GM21447 (cell line): ENCODE measurements at regions not wholly inside any gene's neighbourhood (a gene's known extent, or its start where the extent isn't known, plus 50 kb on each side); places are given as distances from the start of the nearest gene placed in this dataset.
"Not testable (repeated sequence)": the region's sequence is repeated elsewhere in the genome, so short reads cannot be mapped to it uniquely, and the experiment has no call there.

ENCODE experiments used
- ATAC-seq: cut with Tn5 transposase; IDR thresholded peaks from one replicate; pipeline ENCODE4 v1.9.1; 2021; ENCODE audit not compliant: unreplicated experiment

GRCh38 chrY:18599606-18600005 is 53.1 kb downstream of the HSFY1 start:
- not testable (repeated sequence) for ATAC-seq

- peak; percentile 74 for ATAC-seq
Observed at GRCh38 chrY:18601287-18601686, 54.8 kb downstream of the HSFY1 start.

GRCh38 chrY:18606251-18606650 is 59.7 kb downstream of the HSFY1 start:
- not testable (repeated sequence) for ATAC-seq

- not testable (repeated sequence) for ATAC-seq
Observed at GRCh38 chrY:18608205-18608604, 61.7 kb downstream of the HSFY1 start.

- not testable (repeated sequence) for ATAC-seq
Observed at GRCh38 chrY:18615809-18616208, 69.3 kb downstream of the HSFY1 start.

- ATAC-seq: not testable (repeated sequence)
Observed at GRCh38 chrY:18629805-18630516, 83.4 kb downstream of the HSFY1 start.

GRCh38 chrY:18630571-18630970 is 84.1 kb downstream of the HSFY1 start:
- not testable (repeated sequence) for ATAC-seq

- ATAC-seq: not testable (repeated sequence)
Observed at GRCh38 chrY:18631610-18632009, 85.1 kb downstream of the HSFY1 start.

GRCh38 chrY:18650746-18651145 is 104.2 kb downstream of the HSFY1 start:
- no peak for ATAC-seq

GRCh38 chrY:18664559-18664958 is 109.0 kb downstream of the HSFY2 start:
- peak; percentile 51 for ATAC-seq

GRCh38 chrY:18669790-18670189 is 103.7 kb downstream of the HSFY2 start:
- ATAC-seq: no peak

GRCh38 chrY:18671970-18672369 is 101.6 kb downstream of the HSFY2 start:
- ATAC-seq: no peak

- not testable (repeated sequence) for ATAC-seq
Observed at GRCh38 chrY:18686027-18686426, 87.5 kb downstream of the HSFY2 start.

GRCh38 chrY:18688362-18688761 is 85.2 kb downstream of the HSFY2 start:
- not testable (repeated sequence) for ATAC-seq

- ATAC-seq: not testable (repeated sequence)
Observed at GRCh38 chrY:18689420-18689819, 84.1 kb downstream of the HSFY2 start.

GRCh38 chrY:18689890-18690593 is 83.5 kb downstream of the HSFY2 start:
- ATAC-seq: not testable (repeated sequence)

- not testable (repeated sequence) for ATAC-seq
Observed at GRCh38 chrY:18696788-18697187, 76.7 kb downstream of the HSFY2 start.

- ATAC-seq: not testable (repeated sequence)
Observed at GRCh38 chrY:18704198-18704597, 69.3 kb downstream of the HSFY2 start.

GRCh38 chrY:18711785-18712184 is 61.8 kb downstream of the HSFY2 start:
- not testable (repeated sequence) for ATAC-seq

- not testable (repeated sequence) for ATAC-seq
Observed at GRCh38 chrY:18713760-18714159, 59.8 kb downstream of the HSFY2 start.

GRCh38 chrY:18718714-18719113 is 54.8 kb downstream of the HSFY2 start:
- ATAC-seq: peak; percentile 86

- not testable (repeated sequence) for ATAC-seq
Observed at GRCh38 chrY:18720395-18720794, 53.1 kb downstream of the HSFY2 start.
